ENCODE measurements at regions not wholly inside any gene's neighbourhood (a gene's known extent, or its start where the extent isn't known, plus 50 kb on each side); places are given as distances from the start of the nearest gene placed in this dataset.

DNA sequence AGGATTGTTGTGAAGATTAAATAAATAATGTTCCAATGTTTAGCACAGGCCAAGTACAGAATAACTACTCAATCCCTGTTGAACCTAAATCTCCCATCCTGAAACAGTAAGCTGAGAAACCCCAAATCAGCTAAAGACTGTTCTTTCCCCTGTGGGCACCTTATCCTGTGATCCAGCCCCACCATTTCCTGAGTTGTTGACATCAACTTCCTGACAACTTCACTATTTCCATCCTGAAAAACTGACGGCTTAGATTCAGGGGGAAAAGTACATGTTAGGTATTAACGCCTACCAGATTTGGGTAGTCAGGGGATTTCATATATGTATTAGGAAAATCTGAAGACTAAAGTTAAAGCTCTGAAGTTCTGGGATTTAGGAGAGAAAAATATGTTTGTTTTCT lies 51.7 kb upstream of the PALMD start:
- no peak for DNase-seq
- no peak overlapping the region for H3K27ac ChIP-seq
- ATAC-seq: no peak
- H3K4me3 ChIP-seq: no peak overlapping the region
- no peaks in the 10 kb centered on the region for H3K9me3 ChIP-seq
- no peaks in the 10 kb centered on the region for H3K36me3 ChIP-seq
- H3K27me3 ChIP-seq: no peaks in the 10 kb centered on the region
- H3K4me1 ChIP-seq: peaks cover 0 to 8% of the 10 kb centered on the region in 2 donors
- TF ChIP-seq, protein P1, sequence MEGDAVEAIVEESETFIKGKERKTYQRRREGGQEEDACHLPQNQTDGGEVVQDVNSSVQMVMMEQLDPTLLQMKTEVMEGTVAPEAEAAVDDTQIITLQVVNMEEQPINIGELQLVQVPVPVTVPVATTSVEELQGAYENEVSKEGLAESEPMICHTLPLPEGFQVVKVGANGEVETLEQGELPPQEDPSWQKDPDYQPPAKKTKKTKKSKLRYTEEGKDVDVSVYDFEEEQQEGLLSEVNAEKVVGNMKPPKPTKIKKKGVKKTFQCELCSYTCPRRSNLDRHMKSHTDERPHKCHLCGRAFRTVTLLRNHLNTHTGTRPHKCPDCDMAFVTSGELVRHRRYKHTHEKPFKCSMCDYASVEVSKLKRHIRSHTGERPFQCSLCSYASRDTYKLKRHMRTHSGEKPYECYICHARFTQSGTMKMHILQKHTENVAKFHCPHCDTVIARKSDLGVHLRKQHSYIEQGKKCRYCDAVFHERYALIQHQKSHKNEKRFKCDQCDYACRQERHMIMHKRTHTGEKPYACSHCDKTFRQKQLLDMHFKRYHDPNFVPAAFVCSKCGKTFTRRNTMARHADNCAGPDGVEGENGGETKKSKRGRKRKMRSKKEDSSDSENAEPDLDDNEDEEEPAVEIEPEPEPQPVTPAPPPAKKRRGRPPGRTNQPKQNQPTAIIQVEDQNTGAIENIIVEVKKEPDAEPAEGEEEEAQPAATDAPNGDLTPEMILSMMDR (IDR thresholded peaks at IDR 0.05): no peak
- intact Hi-C loops (cut with DNase I): no loop called here

DNA sequence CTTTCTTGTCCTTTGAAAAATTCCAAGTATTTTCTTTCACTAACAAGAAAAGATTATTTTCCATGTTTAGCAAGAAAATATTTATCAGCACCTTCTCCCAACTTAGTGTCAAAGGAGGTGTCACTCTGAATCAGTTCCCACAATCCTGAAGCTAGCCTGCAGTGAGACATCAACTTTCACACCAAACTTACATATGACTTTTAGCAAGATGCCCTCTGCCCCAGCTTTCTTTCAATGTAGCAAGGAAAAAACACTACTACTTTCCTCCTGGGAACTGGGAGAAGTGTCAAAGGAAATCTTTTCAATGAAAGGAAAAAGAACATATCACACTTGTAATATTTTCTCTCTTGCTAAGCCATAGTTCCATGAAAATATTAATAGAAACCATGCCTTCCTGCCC lies 50.9 kb upstream of the PALMD start:
- H3K4me3 ChIP-seq: no peak overlapping the region
- no peak for ATAC-seq
- H3K27ac ChIP-seq: no peak overlapping the region
- TF ChIP-seq, protein P1 (IDR thresholded peaks at IDR 0.05): no peak
- intact Hi-C loops (cut with DNase I): no loop called here
- no peaks in the 10 kb centered on the region for H3K36me3 ChIP-seq
- DNase-seq: no peak
- peaks cover 0 to 8% of the 10 kb centered on the region in 2 donors for H3K4me1 ChIP-seq
- no peaks in the 10 kb centered on the region for H3K27me3 ChIP-seq
- no peaks in the 10 kb centered on the region for H3K9me3 ChIP-seq

DNA sequence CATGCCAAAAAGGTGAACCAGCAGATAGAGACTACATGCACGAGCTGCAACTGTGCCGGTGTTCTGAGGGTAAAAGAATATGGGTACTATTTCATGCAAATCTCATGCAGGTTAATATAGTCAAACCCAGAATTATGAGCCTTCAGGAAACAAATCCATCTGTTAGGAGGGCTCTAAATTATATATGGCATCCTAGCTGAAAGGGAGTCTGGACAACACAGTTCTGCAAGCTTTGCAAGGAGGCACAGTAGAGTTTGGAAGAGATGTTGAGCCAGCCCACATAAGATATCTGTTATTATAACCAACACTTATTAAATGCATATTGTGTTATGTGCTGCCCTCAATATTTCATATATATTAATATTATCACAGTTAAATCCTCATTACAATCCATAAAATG lies 50.5 kb upstream of the PALMD start:
- DNase-seq (no peak), ATAC-seq (no peak)
- H3K27me3 ChIP-seq: no peaks in the 10 kb centered on the region
- peaks cover 0 to 7% of the 10 kb centered on the region in 2 donors for H3K4me1 ChIP-seq
- H3K27ac ChIP-seq: no peak overlapping the region
- H3K36me3 ChIP-seq: no peaks in the 10 kb centered on the region
- no peaks in the 10 kb centered on the region for H3K9me3 ChIP-seq
- no peak overlapping the region for H3K4me3 ChIP-seq
- intact Hi-C loops (cut with DNase I): no loop called here
- TF ChIP-seq, protein P1 (IDR thresholded peaks at IDR 0.05): no peak

Measured in left lung (tissue), 4 donors.